ENCODE measurements at regions not wholly inside any gene's neighbourhood (a gene's known extent, or its start where the extent isn't known, plus 50 kb on each side); places are given as distances from the start of the nearest gene placed in this dataset.

- Histone ChIP-seq H3K4me3 (ENCODE audit: low read depth in 2 of 2, low read length in 2 of 2) (no peak overlapping the region), H3K4me1 (ENCODE audit: control insufficient read depth, insufficient read depth, low read length) (no peaks in the 10 kb centered on the region), H3K27ac (ENCODE audit: low read length) (no peak overlapping the region), H3K27me3 (ENCODE audit: control insufficient read depth, insufficient read depth, low read length) (no peaks in the 10 kb centered on the region), H3K36me3 (ENCODE audit: control insufficient read depth, insufficient read depth, low read length) (no peaks in the 10 kb centered on the region), H3K9me3 (ENCODE audit: control insufficient read depth, insufficient read depth, low read depth, low read length) (no peaks in the 10 kb centered on the region)
- no peak for ATAC-seq
- CTCF ChIA-PET, result no interaction called here
- POLR2A ChIA-PET, result no interaction called here
- intact Hi-C loops (cut with micrococcal nuclease; ENCODE audit: unreplicated experiment), result no loop called here
- BruUV-seq (replicated peaks), result no TSS peak
- TF ChIP-seq REST (IDR thresholded peaks at IDR 0.05; ENCODE audit: insufficient read depth in 1 of 2, low read depth in 2 of 2, low read length in 1 of 2), result no peak
- TF ChIP-seq CTCF (IDR thresholded peaks at IDR 0.05), result no peak
- TF ChIP-seq SIN3A (IDR thresholded peaks at IDR 0.05; ENCODE audit: borderline replicate concordance, insufficient read depth, low read depth, low read length), result no peak
- no peak for TF ChIP-seq TCF7L2 (IDR thresholded peaks at IDR 0.05; ENCODE audit: low read depth, low read length)
- TF ChIP-seq POLR2AphosphoS5 (IDR thresholded peaks at IDR 0.05; ENCODE audit: low read depth, low read length), result no peak
- in situ Hi-C loops (cut with HindIII; ENCODE audit: low pct_unique_long_range_greater_than_20kb, low sequenced_read_pairs), result no loop called here
- no peak for DNase-seq (ENCODE audit: low read depth, low spot score)
These were observed 96.5 kb upstream of the TBX18 start for GRCh38 chr6:84860920-84861319.

- TF ChIP-seq SIN3A (IDR thresholded peaks at IDR 0.05; ENCODE audit: borderline replicate concordance, insufficient read depth, low read depth, low read length), result no peak
- no peak for TF ChIP-seq CTCF (IDR thresholded peaks at IDR 0.05)
- no peak for TF ChIP-seq TCF7L2 (IDR thresholded peaks at IDR 0.05; ENCODE audit: low read depth, low read length)
- TF ChIP-seq POLR2AphosphoS5 (IDR thresholded peaks at IDR 0.05; ENCODE audit: low read depth, low read length), result no peak
- TF ChIP-seq REST (IDR thresholded peaks at IDR 0.05; ENCODE audit: insufficient read depth in 1 of 2, low read depth in 2 of 2, low read length in 1 of 2), result no peak
- in situ Hi-C loops (cut with HindIII; ENCODE audit: low pct_unique_long_range_greater_than_20kb, low sequenced_read_pairs), result no loop called here
- Histone ChIP-seq H3K27ac (ENCODE audit: low read length) (no peak overlapping the region), H3K4me3 (ENCODE audit: low read depth in 2 of 2, low read length in 2 of 2) (no peak overlapping the region), H3K27me3 (ENCODE audit: control insufficient read depth, insufficient read depth, low read length) (no peaks in the 10 kb centered on the region), H3K4me1 (ENCODE audit: control insufficient read depth, insufficient read depth, low read length) (no peaks in the 10 kb centered on the region), H3K36me3 (ENCODE audit: control insufficient read depth, insufficient read depth, low read length) (no peaks in the 10 kb centered on the region), H3K9me3 (ENCODE audit: control insufficient read depth, insufficient read depth, low read depth, low read length) (no peaks in the 10 kb centered on the region)
- POLR2A ChIA-PET, result no interaction called here
- BruUV-seq (replicated peaks), result no TSS peak
- intact Hi-C loops (cut with micrococcal nuclease; ENCODE audit: unreplicated experiment), result no loop called here
- no peak for ATAC-seq
- DNase-seq (ENCODE audit: low read depth, low spot score), result no peak
- CTCF ChIA-PET, result no interaction called here
These were observed 96.1 kb upstream of the TBX18 start for GRCh38 chr6:84860509-84860908.
